ENCODE measurements at regions not wholly inside any gene's neighbourhood (a gene's known extent, or its start where the extent isn't known, plus 50 kb on each side); places are given as distances from the start of the nearest gene placed in this dataset.

- DNase-seq = no peak
These were observed 65.9 kb upstream of the LINC01488 start for GRCh38 chr11:69415411-69416142.

- DNase-seq = no peak
These were observed 65.3 kb upstream of the LINC01488 start for GRCh38 chr11:69416143-69416515.

GRCh38 chr11:69416762-69417698 is 64.4 kb upstream of the LINC01488 start:
- no peak for DNase-seq

GRCh38 chr11:69417699-69418085 is 63.8 kb upstream of the LINC01488 start:
- DNase-seq = no peak

GRCh38 chr11:69418576-69419296 is 62.7 kb upstream of the LINC01488 start:
- DNase-seq = no peak

- no peak for DNase-seq
These were observed 61.6 kb upstream of the LINC01488 start for GRCh38 chr11:69419662-69420395.

- no peak for DNase-seq
These were observed 58.8 kb upstream of the LINC01488 start for GRCh38 chr11:69422645-69423044.

- no peak for DNase-seq
These were observed 58.3 kb upstream of the LINC01488 start for GRCh38 chr11:69423181-69423580.

- DNase-seq = no peak
These were observed 57.7 kb upstream of the LINC01488 start for GRCh38 chr11:69423611-69424385.

GRCh38 chr11:69424748-69425147 is 56.7 kb upstream of the LINC01488 start:
- DNase-seq = no peak

- no peak for DNase-seq
These were observed 56.0 kb upstream of the LINC01488 start for GRCh38 chr11:69425444-69425843.

- DNase-seq = no peak
These were observed 55.4 kb upstream of the LINC01488 start for GRCh38 chr11:69425895-69426544.

- no peak for DNase-seq
These were observed 54.1 kb upstream of the LINC01488 start for GRCh38 chr11:69427337-69427736.

GRCh38 chr11:69427906-69428880 is 53.3 kb upstream of the LINC01488 start:
- no peak for DNase-seq

GRCh38 chr11:69429716-69430491 is 51.6 kb upstream of the LINC01488 start:
- no peak for DNase-seq

- no peak for DNase-seq
These were observed 50.9 kb upstream of the LINC01488 start for GRCh38 chr11:69430566-69430965.

GRCh38 chr11:69431136-69431535 is 50.3 kb upstream of the LINC01488 start:
- no peak for DNase-seq
